ENCODE measurements at regions not wholly inside any gene's neighbourhood (a gene's known extent, or its start where the extent isn't known, plus 50 kb on each side); places are given as distances from the start of the nearest gene placed in this dataset.
"Not testable (repeated sequence)": the region's sequence is repeated elsewhere in the genome, so short reads cannot be mapped to it uniquely, and the experiment has no call there.

DNA sequence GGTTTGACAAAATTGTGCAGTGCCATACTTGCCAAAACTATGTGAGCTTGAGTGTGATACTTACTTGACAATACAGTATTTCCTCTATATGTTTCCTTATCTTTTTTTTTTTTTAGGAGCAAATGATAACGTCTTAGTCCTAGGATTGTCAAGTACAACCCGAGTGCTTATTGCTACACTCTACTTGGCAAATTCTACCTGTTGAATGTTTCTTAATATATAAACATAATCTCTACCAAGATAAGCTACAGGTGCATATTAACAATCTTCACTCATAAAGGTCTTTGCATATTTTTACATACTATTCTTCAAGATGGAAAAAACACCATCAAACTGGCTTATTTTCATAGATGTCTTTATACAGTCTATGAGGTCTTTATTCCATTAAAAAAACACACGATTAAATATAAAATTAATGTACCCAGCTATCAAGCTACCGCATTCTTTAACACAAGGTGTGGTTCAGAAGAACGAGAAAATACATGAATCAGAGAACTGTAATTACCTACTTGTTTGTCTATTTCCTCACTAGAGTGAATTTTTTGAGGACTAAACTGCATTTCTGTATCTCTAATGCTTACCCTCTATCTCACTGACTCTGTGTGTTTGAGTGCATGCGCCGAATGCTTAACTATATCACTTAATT, 76.1 kb upstream of the PDSS1 start:
- no peak overlapping the region for H3K9ac ChIP-seq (ENCODE audit: low read length)
- no peak overlapping the region for H3K4me3 ChIP-seq (ENCODE audit: low read depth, low read length)
- H3K9me3 ChIP-seq (ENCODE audit: control insufficient read depth, insufficient read depth, low read depth, low read length): no peaks in the 10 kb centered on the region
- no peak overlapping the region for H3K27ac ChIP-seq (ENCODE audit: low read depth, low read length)
- H3K36me3 ChIP-seq (ENCODE audit: control insufficient read depth, insufficient read depth, low read length): no peaks in the 10 kb centered on the region
- no peaks in the 10 kb centered on the region for H3K4me1 ChIP-seq (ENCODE audit: control insufficient read depth, insufficient read depth, low read length)
- peaks cover 24% of the 10 kb centered on the region for H3K27me3 ChIP-seq (ENCODE audit: control insufficient read depth, insufficient read depth, low read length)

DNA sequence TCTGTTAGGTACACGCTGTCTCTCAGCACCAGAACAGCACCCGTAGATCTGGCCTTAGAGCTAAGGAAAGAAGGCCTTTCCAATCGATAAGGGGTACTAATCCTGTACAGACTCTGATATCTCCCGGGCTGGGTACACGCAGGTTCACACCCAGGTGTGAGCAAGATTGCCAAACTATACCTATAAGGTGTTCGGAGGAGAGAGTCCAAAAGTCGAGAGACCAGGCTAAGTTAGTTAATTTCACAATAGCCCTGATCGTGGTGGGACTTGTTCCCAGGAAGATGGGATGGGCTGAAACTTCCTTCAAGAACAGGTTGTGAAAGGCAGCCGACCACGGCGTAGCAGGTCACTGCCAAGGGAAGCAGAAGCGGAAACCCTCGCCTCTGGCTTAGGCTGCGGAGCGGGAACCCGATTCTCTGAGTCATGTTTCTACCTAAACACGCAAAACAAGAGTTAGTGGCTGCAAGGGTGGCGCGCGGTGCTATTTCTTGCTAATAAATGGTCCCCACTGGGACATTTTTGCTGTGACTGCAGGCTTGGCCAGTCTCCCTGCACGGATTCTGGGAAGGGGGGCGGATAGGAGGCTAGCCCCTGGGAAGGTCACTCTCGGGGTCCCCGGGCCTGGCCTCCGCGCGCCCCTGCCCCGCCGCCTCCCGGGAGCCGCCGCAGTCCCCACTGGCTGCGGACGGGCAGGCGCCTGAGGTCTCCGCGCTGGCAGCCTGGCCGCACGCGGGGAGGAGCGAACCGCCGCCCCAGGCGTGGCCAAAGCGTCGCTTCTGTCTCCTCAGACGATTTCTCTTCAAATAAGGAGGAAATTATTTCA, 75.4 kb upstream of the PDSS1 start:
- Histone ChIP-seq H3K36me3 (ENCODE audit: control insufficient read depth, insufficient read depth, low read length) (no peaks in the 10 kb centered on the region), H3K27me3 (ENCODE audit: control insufficient read depth, insufficient read depth, low read length) (peaks cover 24% of the 10 kb centered on the region), H3K4me1 (ENCODE audit: control insufficient read depth, insufficient read depth, low read length) (no peaks in the 10 kb centered on the region), H3K9me3 (ENCODE audit: control insufficient read depth, insufficient read depth, low read depth, low read length) (no peaks in the 10 kb centered on the region), H3K4me3 (ENCODE audit: low read depth, low read length) (peak overlapping the region; percentile 66), H3K9ac (ENCODE audit: low read length) (peak overlapping the region; percentile 53), H3K27ac (ENCODE audit: low read depth, low read length) (no peak overlapping the region)

- Histone ChIP-seq H3K27ac (ENCODE audit: low read depth, low read length) (no peak overlapping the region), H3K27me3 (ENCODE audit: control insufficient read depth, insufficient read depth, low read length) (peaks cover 24% of the 10 kb centered on the region), H3K36me3 (ENCODE audit: control insufficient read depth, insufficient read depth, low read length) (no peaks in the 10 kb centered on the region), H3K9me3 (ENCODE audit: control insufficient read depth, insufficient read depth, low read depth, low read length) (no peaks in the 10 kb centered on the region), H3K4me3 (ENCODE audit: low read depth, low read length) (peak overlapping the region; percentile 66; the same call in 1 of the 2 replicates), H3K4me1 (ENCODE audit: control insufficient read depth, insufficient read depth, low read length) (no peaks in the 10 kb centered on the region), H3K9ac (ENCODE audit: low read length) (no peak overlapping the region)
Observed at GRCh38 chr10:26622891-26623290, 74.6 kb upstream of the PDSS1 start.

DNA sequence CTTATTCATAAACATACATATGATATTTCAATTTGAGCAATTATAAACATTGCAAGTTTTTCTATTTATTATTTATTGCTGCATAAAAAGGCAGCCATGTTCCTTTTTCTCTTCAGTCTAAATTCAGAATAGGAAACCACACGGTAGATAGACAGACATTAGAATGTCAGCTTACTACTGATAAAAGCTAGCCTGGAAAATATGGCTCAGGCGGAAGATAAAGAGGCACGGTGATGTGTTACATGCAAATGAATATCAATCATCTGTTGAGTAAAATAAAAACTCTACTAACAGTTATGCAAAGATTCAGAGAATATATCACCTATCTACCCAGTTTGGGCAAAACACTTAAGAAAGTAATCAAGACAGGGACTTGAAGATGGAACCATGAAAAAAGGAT, 73.5 kb upstream of the PDSS1 start:
- Histone ChIP-seq H3K36me3 (ENCODE audit: control insufficient read depth, insufficient read depth, low read length) (no peaks in the 10 kb centered on the region), H3K27ac (ENCODE audit: low read depth, low read length) (no peak overlapping the region), H3K9me3 (ENCODE audit: control insufficient read depth, insufficient read depth, low read depth, low read length) (no peaks in the 10 kb centered on the region), H3K27me3 (ENCODE audit: control insufficient read depth, insufficient read depth, low read length) (peaks cover 24% of the 10 kb centered on the region), H3K9ac (ENCODE audit: low read length) (no peak overlapping the region), H3K4me3 (ENCODE audit: low read depth, low read length) (no peak overlapping the region), H3K4me1 (ENCODE audit: control insufficient read depth, insufficient read depth, low read length) (no peaks in the 10 kb centered on the region)

DNA sequence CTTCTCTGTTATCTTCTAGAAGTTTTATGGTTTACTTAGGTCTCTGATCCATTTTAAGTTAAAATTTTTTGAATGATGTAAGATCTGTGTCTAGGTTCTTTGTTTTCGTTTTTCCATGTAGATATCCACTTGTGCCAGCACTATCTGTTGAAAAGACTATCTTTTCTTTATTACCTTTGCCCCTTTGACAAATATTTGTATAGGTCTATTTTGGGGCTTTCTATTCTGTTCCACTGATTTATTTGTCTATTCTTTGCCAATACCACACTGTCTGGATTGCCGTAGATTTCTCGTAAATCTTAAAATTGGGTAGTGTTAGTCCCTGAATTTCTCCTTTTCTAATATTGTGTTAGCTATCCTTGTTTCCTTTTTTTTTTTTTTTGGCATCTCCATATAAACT, 71.4 kb upstream of the PDSS1 start:
- Histone ChIP-seq H3K4me1 (ENCODE audit: control insufficient read depth, insufficient read depth, low read length) (no peaks in the 10 kb centered on the region), H3K36me3 (ENCODE audit: control insufficient read depth, insufficient read depth, low read length) (no peaks in the 10 kb centered on the region), H3K9ac (ENCODE audit: low read length) (no peak overlapping the region), H3K4me3 (ENCODE audit: low read depth, low read length) (no peak overlapping the region), H3K27me3 (ENCODE audit: control insufficient read depth, insufficient read depth, low read length) (peaks cover 23% of the 10 kb centered on the region), H3K27ac (ENCODE audit: low read depth, low read length) (no peak overlapping the region), H3K9me3 (ENCODE audit: control insufficient read depth, insufficient read depth, low read depth, low read length) (no peaks in the 10 kb centered on the region)

GRCh38 chr10:26627324-26627723, 70.2 kb upstream of the PDSS1 start:
- no peaks in the 10 kb centered on the region for H3K36me3 ChIP-seq (ENCODE audit: control insufficient read depth, insufficient read depth, low read length)
- no peak overlapping the region for H3K9ac ChIP-seq (ENCODE audit: low read length)
- H3K9me3 ChIP-seq (ENCODE audit: control insufficient read depth, insufficient read depth, low read depth, low read length): no peaks in the 10 kb centered on the region
- H3K4me1 ChIP-seq (ENCODE audit: control insufficient read depth, insufficient read depth, low read length): no peaks in the 10 kb centered on the region
- H3K27me3 ChIP-seq (ENCODE audit: control insufficient read depth, insufficient read depth, low read length): peaks cover 14% of the 10 kb centered on the region; the same call in 1 of the 2 replicates
- no peak overlapping the region for H3K27ac ChIP-seq (ENCODE audit: low read depth, low read length)
- H3K4me3 ChIP-seq (ENCODE audit: low read depth, low read length): no peak overlapping the region

- peaks cover 7% of the 10 kb centered on the region; the same call in 1 of the 2 replicates for H3K27me3 ChIP-seq (ENCODE audit: control insufficient read depth, insufficient read depth, low read length)
- H3K27ac ChIP-seq (ENCODE audit: low read depth, low read length): no peak overlapping the region
- no peaks in the 10 kb centered on the region for H3K4me1 ChIP-seq (ENCODE audit: control insufficient read depth, insufficient read depth, low read length)
- H3K36me3 ChIP-seq (ENCODE audit: control insufficient read depth, insufficient read depth, low read length): no peaks in the 10 kb centered on the region
- no peaks in the 10 kb centered on the region for H3K9me3 ChIP-seq (ENCODE audit: control insufficient read depth, insufficient read depth, low read depth, low read length)
- no peak overlapping the region for H3K4me3 ChIP-seq (ENCODE audit: low read depth, low read length)
- no peak overlapping the region for H3K9ac ChIP-seq (ENCODE audit: low read length)
Observed at GRCh38 chr10:26628395-26628794, 69.1 kb upstream of the PDSS1 start.

DNA sequence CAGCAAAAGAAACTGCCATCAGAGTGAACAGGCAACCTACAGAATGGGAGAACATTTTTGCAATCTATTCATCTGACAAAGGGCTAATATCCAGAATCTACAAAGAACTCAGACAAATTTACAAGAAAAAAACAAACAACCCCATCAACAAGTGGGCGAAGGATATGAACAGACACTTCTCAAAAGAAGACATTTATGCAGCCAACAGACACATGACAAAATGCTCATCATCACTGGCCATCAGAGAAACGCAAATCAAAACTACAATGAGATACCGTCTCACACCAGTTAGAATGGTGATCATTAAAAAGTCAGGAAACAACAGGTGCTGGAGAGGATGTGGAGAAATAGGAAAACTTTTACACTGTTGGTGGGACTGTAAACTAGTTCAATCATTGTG, 65.3 kb upstream of the PDSS1 start:
- not testable (repeated sequence) for H3K9me3 ChIP-seq (ENCODE audit: control insufficient read depth, insufficient read depth, low read depth, low read length); H3K27me3 ChIP-seq (ENCODE audit: control insufficient read depth, insufficient read depth, low read length); H3K36me3 ChIP-seq (ENCODE audit: control insufficient read depth, insufficient read depth, low read length); H3K4me3 ChIP-seq (ENCODE audit: low read depth, low read length); H3K9ac ChIP-seq (ENCODE audit: low read length); H3K27ac ChIP-seq (ENCODE audit: low read depth, low read length); H3K4me1 ChIP-seq (ENCODE audit: control insufficient read depth, insufficient read depth, low read length)

- H3K4me1 ChIP-seq (ENCODE audit: control insufficient read depth, insufficient read depth, low read length); H3K4me3 ChIP-seq (ENCODE audit: low read depth, low read length); H3K27ac ChIP-seq (ENCODE audit: low read depth, low read length); H3K27me3 ChIP-seq (ENCODE audit: control insufficient read depth, insufficient read depth, low read length); H3K9ac ChIP-seq (ENCODE audit: low read length); H3K36me3 ChIP-seq (ENCODE audit: control insufficient read depth, insufficient read depth, low read length); H3K9me3 ChIP-seq (ENCODE audit: control insufficient read depth, insufficient read depth, low read depth, low read length): not testable (repeated sequence)
Observed at GRCh38 chr10:26634111-26634510, 63.4 kb upstream of the PDSS1 start.

DNA sequence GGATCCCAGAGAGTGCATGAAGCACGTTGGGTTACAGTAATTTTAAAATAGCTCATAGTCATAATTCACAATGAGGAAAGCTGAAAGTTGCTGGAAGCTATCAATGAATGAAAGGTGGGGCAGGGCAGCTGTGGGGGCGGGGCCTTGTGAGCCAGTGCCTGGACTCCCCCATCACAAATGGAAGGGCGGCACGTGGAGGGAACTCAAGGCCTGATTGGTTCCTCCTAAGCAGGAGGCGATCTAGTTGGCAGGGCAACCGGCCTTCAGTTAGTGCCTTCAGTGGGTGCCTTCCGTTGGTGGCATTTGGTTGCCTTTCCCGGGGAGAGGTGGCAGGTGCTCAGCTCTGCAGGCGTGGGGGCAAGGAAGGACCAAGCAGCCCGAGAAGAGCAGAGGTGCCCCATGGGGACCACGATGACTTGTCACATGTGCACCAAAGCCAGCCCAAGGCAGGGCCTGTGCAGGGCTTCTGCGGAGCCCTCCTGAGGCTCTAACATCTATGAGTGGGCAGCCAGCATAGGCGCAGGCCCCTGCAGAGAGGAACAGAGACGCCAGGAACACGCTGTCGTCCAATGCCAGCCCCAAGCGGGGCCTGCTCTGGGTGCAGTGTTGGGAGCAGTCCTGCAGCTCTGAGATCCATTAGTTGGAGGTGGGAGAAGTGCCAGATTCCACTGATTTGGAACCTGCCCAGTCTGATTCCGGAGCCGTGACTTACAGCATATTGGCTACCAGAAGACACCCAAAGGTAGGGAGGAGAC, 59.8 kb upstream of the PDSS1 start:
- Histone ChIP-seq H3K4me1 (ENCODE audit: control insufficient read depth, insufficient read depth, low read length) (no peaks in the 10 kb centered on the region), H3K9ac (ENCODE audit: low read length) (no peak overlapping the region), H3K4me3 (ENCODE audit: low read depth, low read length) (no peak overlapping the region), H3K36me3 (ENCODE audit: control insufficient read depth, insufficient read depth, low read length) (no peaks in the 10 kb centered on the region), H3K9me3 (ENCODE audit: control insufficient read depth, insufficient read depth, low read depth, low read length) (no peaks in the 10 kb centered on the region), H3K27me3 (ENCODE audit: control insufficient read depth, insufficient read depth, low read length) (no peaks in the 10 kb centered on the region), H3K27ac (ENCODE audit: low read depth, low read length) (no peak overlapping the region)

- H3K9ac ChIP-seq (ENCODE audit: low read length): no peak overlapping the region
- H3K4me3 ChIP-seq (ENCODE audit: low read depth, low read length): no peak overlapping the region
- H3K9me3 ChIP-seq (ENCODE audit: control insufficient read depth, insufficient read depth, low read depth, low read length): no peaks in the 10 kb centered on the region
- no peaks in the 10 kb centered on the region for H3K4me1 ChIP-seq (ENCODE audit: control insufficient read depth, insufficient read depth, low read length)
- no peaks in the 10 kb centered on the region for H3K27me3 ChIP-seq (ENCODE audit: control insufficient read depth, insufficient read depth, low read length)
- H3K36me3 ChIP-seq (ENCODE audit: control insufficient read depth, insufficient read depth, low read length): no peaks in the 10 kb centered on the region
- no peak overlapping the region for H3K27ac ChIP-seq (ENCODE audit: low read depth, low read length)
Observed at GRCh38 chr10:26640391-26640790, 57.1 kb upstream of the PDSS1 start.
